GM12872 (cell line): ENCODE measurements at regions not wholly inside any gene's neighbourhood (a gene's known extent, or its start where the extent isn't known, plus 50 kb on each side); places are given as distances from the start of the nearest gene placed in this dataset.

Source experiments
- CTCF ChIP-seq: IDR thresholded peaks from 3 replicates; pipeline ENCODE4 v1.5.1; 2011; ENCODE audit warnings: low read depth, mild to moderate bottlenecking, low read length, moderate library complexity; ENCODE audit not compliant: insufficient read depth

GRCh38 chr5:126198531-126198930 is 224.7 kb upstream of the GRAMD2B start:
- TF ChIP-seq CTCF, result no peak

- TF ChIP-seq CTCF, result no peak
Measured at GRCh38 chr5:126199467-126199866, 223.7 kb upstream of the GRAMD2B start.

- no peak for TF ChIP-seq CTCF
Measured at GRCh38 chr5:126208691-126209090, 214.5 kb upstream of the GRAMD2B start.

DNA sequence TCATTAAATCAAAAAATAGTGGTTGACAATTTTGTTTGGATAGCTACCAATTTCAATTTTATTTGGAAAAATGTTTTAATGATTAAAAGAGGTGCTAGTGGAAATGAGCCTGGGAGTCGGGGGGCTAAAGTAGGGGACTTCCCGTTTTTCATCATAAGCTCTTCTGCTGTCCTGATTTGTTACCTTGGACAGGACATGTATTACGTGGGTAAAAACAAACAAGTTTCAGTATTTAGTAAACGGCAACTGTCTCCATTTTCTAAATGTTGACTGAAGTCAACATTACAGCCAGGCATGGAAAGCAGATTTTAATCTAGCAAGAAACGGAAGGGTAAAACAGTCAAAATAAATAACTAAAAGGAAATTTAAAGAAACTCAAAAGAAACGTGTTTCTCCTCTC is 212.3 kb upstream of the GRAMD2B start:
- TF ChIP-seq CTCF, result no peak

DNA sequence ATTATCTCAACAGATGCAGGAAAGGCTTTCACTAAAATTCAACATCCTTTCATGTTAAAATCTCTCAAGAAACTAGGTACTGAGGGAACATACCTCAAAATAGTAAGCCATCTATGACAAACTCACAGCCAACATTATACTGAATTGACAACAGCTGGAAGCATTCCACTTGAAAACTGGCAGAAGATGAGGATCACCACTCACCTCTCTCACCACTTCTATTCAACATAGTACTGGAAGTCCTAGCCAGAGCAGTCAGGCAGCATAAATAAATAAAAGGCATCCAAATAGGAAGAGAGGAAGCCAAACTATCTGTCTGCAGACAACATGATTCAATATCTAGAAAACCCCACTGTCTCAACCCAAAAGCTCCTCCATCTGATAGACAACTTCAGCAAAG is 203.6 kb upstream of the GRAMD2B start:
- no peak for TF ChIP-seq CTCF

- TF ChIP-seq CTCF, result no peak
Measured at GRCh38 chr5:126220725-126221124, 202.5 kb upstream of the GRAMD2B start.

GRCh38 chr5:126228934-126229333 is 194.3 kb upstream of the GRAMD2B start:
- no peak for TF ChIP-seq CTCF

GRCh38 chr5:126233256-126233655 is 190.0 kb upstream of the GRAMD2B start:
- TF ChIP-seq CTCF, result no peak
